ENCODE measurements at regions not wholly inside any gene's neighbourhood (a gene's known extent, or its start where the extent isn't known, plus 50 kb on each side); places are given as distances from the start of the nearest gene placed in this dataset.

DNA sequence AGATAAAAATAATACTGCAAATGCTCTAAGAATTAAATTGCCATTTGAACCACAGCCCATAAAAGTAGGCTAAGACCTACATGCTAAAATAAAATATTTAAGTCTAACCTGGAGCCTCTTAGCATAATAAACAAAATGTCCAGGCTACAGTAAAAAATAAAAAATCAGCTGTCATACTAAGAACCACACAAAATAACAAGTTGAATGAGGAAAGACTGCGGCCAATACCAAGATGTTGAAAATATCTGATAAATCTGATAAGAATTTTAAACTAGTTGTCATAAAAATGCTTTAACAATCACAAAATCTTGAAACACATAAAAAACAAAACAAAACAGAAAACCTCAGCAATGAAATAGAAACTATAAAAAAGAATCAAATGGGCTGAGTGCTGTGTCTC lies 336.9 kb upstream of the MSX2 start:
- H3K4me3 ChIP-seq (ENCODE audit: low read depth, low read length), result no peak overlapping the region
- no peak for DNase-seq (ENCODE audit: low read depth)
- TF ChIP-seq, protein P1, sequence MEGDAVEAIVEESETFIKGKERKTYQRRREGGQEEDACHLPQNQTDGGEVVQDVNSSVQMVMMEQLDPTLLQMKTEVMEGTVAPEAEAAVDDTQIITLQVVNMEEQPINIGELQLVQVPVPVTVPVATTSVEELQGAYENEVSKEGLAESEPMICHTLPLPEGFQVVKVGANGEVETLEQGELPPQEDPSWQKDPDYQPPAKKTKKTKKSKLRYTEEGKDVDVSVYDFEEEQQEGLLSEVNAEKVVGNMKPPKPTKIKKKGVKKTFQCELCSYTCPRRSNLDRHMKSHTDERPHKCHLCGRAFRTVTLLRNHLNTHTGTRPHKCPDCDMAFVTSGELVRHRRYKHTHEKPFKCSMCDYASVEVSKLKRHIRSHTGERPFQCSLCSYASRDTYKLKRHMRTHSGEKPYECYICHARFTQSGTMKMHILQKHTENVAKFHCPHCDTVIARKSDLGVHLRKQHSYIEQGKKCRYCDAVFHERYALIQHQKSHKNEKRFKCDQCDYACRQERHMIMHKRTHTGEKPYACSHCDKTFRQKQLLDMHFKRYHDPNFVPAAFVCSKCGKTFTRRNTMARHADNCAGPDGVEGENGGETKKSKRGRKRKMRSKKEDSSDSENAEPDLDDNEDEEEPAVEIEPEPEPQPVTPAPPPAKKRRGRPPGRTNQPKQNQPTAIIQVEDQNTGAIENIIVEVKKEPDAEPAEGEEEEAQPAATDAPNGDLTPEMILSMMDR (IDR thresholded peaks at IDR 0.05; ENCODE audit: low read depth, low read length), result no peak
- no peak for TF ChIP-seq MYC (IDR thresholded peaks at IDR 0.05; ENCODE audit: low read depth, low read length)
- no peak for TF ChIP-seq POLR2A (IDR thresholded peaks at IDR 0.05; ENCODE audit: extremely low read depth, insufficient read length)
- TF ChIP-seq, protein P2, sequence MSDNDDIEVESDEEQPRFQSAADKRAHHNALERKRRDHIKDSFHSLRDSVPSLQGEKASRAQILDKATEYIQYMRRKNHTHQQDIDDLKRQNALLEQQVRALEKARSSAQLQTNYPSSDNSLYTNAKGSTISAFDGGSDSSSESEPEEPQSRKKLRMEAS (IDR thresholded peaks at IDR 0.05; ENCODE audit: low read depth, low read length), result no peak

DNA sequence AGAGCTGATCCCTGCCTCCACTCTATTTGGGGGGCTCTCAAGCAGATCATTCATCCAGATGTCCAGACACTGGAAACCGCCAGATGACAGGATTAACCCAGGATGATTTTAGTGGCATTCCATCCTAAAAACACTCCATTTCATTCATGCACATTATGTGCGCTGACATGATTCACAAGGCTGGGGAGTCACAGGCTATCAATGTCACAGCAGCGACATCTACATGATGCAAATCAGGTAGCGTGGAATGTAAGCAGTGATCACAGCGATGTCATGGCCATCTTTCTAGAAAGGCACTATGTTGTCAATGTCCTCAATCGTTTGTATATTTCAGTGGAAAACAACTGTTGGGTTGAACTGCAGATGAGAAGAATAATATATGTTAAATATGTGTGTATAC lies 331.5 kb upstream of the MSX2 start:
- H3K4me3 ChIP-seq (ENCODE audit: low read depth, low read length), result no peak overlapping the region
- TF ChIP-seq POLR2A (IDR thresholded peaks at IDR 0.05; ENCODE audit: extremely low read depth, insufficient read length), result no peak
- TF ChIP-seq, protein P1 (IDR thresholded peaks at IDR 0.05; ENCODE audit: low read depth, low read length), result no peak
- TF ChIP-seq MYC (IDR thresholded peaks at IDR 0.05; ENCODE audit: low read depth, low read length), result no peak
- TF ChIP-seq, protein P2 (IDR thresholded peaks at IDR 0.05; ENCODE audit: low read depth, low read length), result no peak
- DNase-seq (ENCODE audit: low read depth), result no peak

DNA sequence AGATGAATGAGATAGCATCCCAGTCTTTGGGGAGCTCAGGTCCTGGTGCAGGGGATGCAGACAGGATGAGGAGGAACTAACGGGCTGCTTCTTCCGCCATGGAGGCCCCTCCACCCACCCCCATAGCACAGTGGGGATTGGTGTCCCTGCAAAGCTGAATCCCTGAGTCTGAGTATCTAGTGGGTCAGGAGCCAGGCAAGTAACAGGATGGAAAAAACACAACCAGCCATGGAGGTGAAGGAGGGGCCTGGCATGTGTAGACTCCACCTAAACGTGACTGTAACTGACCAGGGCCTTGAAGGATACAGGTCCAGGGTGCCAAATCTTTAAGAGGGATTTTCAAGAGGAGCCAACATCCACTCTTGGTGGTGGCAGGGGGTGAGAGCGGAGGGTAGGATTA lies 327.8 kb upstream of the MSX2 start:
- TF ChIP-seq, protein P2 (IDR thresholded peaks at IDR 0.05; ENCODE audit: low read depth, low read length), result no peak
- TF ChIP-seq MYC (IDR thresholded peaks at IDR 0.05; ENCODE audit: low read depth, low read length) (no peak), POLR2A (IDR thresholded peaks at IDR 0.05; ENCODE audit: extremely low read depth, insufficient read length) (no peak)
- TF ChIP-seq, protein P1 (IDR thresholded peaks at IDR 0.05; ENCODE audit: low read depth, low read length), result no peak
- H3K4me3 ChIP-seq (ENCODE audit: low read depth, low read length), result no peak overlapping the region
- DNase-seq (ENCODE audit: low read depth), result no peak

DNA sequence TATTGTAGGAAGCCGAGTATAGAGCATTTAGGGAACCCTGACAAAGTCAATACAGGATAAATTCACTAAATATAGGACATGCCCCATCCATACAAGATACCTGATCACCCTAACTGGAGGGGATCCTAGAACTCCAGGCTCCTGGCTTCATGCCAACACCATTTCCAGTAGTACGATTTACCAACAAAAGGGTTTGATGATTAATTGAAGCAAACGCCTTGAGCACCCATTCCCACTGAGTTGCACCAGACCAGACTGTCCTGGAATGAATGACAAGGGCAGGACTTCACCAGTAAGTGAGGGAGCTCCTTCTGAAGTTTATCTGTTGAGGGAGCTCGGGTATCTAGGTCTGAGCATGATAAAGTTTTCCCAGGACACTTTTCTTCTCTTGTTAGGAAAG lies 327.2 kb upstream of the MSX2 start:
- no peak for DNase-seq (ENCODE audit: low read depth)
- H3K4me3 ChIP-seq (ENCODE audit: low read depth, low read length), result no peak overlapping the region
- TF ChIP-seq POLR2A (IDR thresholded peaks at IDR 0.05; ENCODE audit: extremely low read depth, insufficient read length) (no peak), MYC (IDR thresholded peaks at IDR 0.05; ENCODE audit: low read depth, low read length) (no peak)
- TF ChIP-seq, protein P1 (IDR thresholded peaks at IDR 0.05; ENCODE audit: low read depth, low read length), result no peak
- TF ChIP-seq, protein P2 (IDR thresholded peaks at IDR 0.05; ENCODE audit: low read depth, low read length), result no peak

DNA sequence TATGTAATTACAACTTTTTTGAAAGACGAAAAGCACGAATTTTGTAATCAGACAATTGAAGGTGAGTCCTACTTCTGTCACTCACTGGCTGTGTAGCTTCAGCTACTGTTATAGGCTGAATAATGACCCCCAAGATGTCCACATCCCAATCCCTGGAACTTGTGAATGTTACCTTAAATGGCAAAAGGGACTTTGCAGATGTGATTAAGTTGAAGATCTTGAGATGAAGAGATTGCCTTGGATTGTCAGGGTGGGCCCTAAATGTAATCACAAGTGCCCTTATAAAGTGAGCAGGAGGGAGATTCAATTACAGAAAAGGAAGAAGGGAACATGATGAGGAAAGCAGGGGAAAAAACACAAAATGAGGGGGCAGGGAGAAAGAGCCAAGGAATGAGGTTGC lies 326.2 kb upstream of the MSX2 start:
- DNase-seq (ENCODE audit: low read depth), result no peak
- H3K4me3 ChIP-seq (ENCODE audit: low read depth, low read length), result no peak overlapping the region
- TF ChIP-seq POLR2A (IDR thresholded peaks at IDR 0.05; ENCODE audit: extremely low read depth, insufficient read length) (no peak), MYC (IDR thresholded peaks at IDR 0.05; ENCODE audit: low read depth, low read length) (no peak)
- TF ChIP-seq, protein P1 (IDR thresholded peaks at IDR 0.05; ENCODE audit: low read depth, low read length), result no peak
- TF ChIP-seq, protein P2 (IDR thresholded peaks at IDR 0.05; ENCODE audit: low read depth, low read length), result no peak

DNA sequence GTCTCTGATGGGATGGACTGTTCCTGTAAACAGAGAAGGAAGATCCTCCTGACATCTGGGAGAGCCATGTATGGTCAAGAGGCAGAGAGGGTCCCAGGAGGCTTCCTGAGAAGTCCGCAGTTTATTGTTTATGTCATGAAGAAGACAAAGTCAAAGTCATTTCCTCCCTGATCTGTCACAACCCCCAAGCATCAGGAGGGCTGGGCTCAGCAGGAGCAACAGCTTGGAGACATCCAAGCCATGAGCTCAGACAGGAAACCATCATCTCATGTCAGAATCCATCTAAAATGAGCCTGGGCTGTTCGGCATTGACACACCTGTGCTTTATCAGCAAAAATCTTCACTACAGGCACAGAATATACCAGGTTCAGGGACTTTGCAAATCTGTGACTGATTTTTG lies 325.0 kb upstream of the MSX2 start:
- TF ChIP-seq, protein P1 (IDR thresholded peaks at IDR 0.05; ENCODE audit: low read depth, low read length), result no peak
- TF ChIP-seq, protein P2 (IDR thresholded peaks at IDR 0.05; ENCODE audit: low read depth, low read length), result no peak
- TF ChIP-seq MYC (IDR thresholded peaks at IDR 0.05; ENCODE audit: low read depth, low read length), result no peak
- TF ChIP-seq POLR2A (IDR thresholded peaks at IDR 0.05; ENCODE audit: extremely low read depth, insufficient read length), result no peak
- no peak for DNase-seq (ENCODE audit: low read depth)
- H3K4me3 ChIP-seq (ENCODE audit: low read depth, low read length), result no peak overlapping the region
